SK-MEL-5 (cell line): ENCODE measurements at regions not wholly inside any gene's neighbourhood (a gene's known extent, or its start where the extent isn't known, plus 50 kb on each side); places are given as distances from the start of the nearest gene placed in this dataset.
"Not testable (repeated sequence)": the region's sequence is repeated elsewhere in the genome, so short reads cannot be mapped to it uniquely, and the experiment has no call there.

Experiments
- DNase-seq: peaks from one replicate; pipeline ENCODE4 v3.0.0-alpha.2; 2016; ENCODE audit warnings: low read depth, low spot score
- in situ Hi-C: cut with HindIII; loops from 2 replicates; pipeline ENCODE4 v1.10.0; 2016; ENCODE audit warnings: low sequenced_read_pairs, high pct_unique_total_duplicates, low pct_unique_long_range_greater_than_20kb

DNA sequence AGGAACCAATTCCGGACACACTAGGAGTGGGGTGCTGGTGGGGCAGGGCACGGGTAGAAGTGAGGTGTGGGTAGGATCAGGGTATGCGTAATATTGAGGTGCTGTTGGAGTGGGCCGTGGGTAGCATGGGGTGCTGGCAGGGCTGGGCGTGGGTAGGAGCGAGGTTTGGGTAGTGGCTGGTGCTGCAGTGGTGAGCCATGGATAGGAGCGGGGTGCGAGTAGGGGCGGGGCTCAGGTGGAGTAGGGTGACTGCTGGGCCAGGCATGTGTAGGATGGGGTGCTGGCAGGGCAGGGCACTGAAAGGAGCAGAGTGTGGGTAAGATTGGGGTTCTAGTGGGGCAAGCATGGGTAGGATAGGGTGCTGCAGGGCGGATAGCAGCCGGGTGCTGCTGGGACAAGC, 114.2 kb upstream of the DUSP22 start:
- DNase-seq: no peak
- in situ Hi-C loops: no loop called here

DNA sequence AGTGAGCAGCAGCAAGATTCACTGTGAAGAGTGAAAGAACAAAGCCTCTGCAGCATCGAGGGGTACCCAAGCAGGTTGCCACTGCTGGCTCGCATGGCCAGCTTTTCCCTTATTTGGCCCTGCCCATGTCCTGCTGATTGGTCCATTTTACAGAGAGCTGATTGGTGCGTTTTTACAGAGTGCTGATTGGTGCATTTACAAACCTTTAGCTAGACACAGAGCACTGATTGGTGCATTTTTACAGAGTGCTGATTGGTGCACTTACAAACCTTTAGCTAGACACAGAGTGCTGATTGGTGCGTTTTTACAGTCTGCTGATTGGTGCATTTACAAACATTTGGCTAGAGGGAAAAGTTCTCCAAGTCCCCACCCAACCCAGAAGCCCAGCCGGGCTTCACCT, 113.4 kb upstream of the DUSP22 start:
- in situ Hi-C loops, DNase-seq: not testable (repeated sequence)

DNA sequence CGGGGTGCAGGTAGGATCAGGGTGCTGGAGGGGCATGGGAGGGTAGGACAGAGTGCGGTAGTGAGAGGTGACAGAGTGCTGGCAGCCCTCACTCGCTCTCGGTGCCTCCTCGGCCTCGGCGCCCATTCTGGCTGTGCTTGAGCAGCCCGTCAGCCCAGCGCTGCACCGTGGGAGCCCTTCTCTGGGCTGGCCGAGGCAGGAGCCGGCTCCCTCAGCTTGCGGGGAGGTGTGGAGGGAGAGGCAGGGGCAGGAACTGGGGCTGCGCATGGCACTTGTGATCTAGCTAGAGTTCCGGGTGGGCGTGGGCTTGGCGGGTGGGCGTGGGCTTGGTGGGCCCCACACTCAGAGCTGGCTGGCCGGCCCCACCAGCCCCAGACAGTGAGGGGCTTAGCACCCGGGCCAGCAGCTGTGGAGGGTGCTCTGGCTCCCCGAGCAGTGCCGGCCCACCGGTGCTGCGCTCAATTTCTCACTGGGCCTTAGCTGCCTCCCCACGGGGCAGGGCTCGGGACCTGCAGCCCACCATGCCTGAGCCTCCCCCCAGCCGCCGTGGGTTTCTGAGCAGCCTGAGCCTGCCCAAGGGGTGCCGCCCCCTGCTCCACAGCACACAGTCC, 112.8 kb upstream of the DUSP22 start:
- in situ Hi-C loops: no loop called here
- DNase-seq: no peak

DNA sequence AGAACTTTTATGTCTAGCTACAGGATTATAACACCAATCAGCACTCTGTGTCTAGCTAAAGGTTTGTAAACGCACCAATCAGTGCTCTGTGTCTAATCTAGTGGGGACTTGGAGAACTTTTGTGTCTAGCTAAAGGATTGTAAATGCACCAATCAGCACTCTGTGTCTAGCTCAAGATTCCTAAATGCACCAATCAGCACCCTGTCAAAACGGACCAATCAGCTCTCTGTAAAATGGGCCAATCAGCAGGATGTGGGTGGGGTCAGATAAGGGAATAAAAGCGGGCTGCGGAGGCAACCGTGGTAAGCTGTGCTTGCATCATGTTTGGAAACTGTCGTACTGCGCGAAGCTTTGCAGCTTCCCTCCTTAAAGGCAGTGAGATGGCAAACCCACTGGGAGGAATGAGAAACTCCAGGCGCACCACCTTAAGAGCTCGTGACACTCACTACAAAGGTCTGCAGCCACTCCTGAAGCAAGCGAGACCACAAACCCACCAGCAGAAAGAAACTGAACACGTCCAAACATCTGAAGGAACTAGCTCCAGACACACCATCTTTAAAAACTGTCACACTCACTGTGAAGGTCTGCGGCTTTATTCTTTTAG, 112.1 kb upstream of the DUSP22 start:
- in situ Hi-C loops, DNase-seq: not testable (repeated sequence)

DNA sequence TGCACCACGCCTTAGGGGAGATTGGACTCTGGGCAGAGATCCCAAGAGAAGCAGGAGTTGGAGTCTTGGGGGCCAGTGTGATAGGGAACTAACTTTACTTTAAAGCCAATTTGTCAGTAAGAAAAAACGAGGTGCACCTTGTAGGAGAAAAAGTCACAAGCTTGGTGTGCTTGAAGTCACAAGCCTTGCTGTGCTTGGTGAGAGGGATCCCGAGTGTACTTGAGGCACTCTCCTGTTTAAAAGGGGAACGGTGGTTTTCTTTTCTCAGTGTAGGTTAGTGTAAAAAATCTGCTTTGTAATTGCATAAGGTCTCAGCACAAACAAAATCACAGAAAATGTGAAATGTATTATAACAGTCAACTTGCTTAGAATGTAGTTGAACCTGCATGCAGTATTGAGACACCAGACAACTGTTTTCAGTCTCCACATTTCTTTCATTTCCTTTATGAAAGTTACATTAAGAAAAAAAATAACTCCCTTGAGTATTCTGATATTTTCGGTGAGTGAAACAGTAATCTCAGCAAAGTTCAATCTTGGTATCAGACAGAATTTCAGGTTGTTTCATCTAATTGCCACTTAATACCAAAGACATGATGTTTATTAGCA, 111.1 kb upstream of the DUSP22 start:
- in situ Hi-C loops: no loop called here
- DNase-seq: no peak

DNA sequence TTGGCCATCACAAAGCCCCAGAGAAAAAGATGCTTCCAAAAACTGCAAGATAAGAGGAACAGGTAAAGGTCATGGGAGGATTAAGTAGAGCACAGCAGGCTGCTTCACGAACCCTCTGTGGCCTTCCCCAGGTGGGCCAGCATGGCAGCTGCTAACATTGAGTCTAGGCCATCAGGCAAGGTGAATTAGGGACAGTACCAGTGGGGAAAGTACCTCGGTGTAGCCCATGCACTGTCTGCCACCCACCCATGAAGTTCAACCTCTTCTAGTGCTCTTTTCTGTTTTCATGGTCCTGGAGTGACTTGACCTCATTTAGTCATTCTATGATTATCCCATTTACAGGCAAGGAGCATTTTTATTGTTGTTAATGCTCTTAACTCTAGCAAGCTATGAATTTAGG, 108.6 kb upstream of the DUSP22 start:
- in situ Hi-C loops: no loop called here
- no peak for DNase-seq

DNA sequence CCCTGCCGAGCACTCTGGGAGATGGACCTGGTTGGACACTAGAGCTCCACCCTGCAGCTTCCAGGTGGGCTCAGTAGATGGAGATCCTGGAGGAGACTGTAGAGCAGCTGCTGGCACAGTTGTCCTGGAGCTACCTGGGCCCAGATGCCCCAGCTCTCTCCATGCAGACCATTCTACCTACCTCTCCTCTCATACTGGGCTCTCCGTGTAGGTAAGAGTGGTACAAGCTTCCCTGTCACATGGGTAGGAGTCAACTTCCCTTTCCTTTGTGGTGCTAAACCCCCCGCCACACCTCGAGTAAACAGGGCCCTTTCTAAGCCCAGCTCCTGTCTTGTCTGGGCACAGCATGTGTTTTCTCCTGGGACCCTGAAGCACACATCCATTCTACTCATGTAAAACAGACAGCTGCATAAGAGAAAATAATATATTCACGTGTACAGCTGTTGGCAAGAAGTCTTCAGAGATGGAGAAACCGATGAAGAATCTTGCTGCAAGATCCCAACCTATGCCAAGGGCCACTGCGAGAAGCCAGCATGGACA, 108.1 kb upstream of the DUSP22 start:
- in situ Hi-C loops: no loop called here
- no peak for DNase-seq

DNA sequence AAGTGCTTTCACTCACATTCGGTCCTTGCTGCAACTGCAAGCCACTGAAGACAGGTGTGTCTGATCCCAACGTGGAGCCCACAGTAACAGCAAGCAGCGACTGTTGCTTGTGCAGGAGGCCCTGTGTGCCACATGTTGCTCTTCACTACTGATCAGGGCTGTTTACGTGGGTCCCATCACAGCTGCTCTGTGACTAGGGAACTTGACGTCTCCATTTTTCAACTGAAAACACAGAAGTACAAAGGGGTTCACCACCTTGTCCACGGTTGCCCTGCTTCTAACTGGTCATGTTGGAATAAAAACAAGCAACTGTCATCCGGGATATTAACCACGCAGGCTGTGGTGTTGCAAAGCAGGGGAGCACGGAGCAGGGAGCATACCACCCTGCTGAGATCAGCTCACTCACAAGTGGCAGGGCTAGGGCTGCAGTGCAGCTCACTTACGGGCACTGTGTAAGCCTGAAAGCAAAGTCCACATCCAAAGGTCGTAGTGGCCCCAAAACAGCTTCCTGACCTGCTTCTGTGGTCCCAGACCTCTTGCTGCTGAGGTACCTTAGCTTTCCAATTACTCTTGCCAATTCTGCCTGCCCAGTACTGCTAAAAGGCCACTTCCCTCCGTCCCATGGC, 105.8 kb upstream of the DUSP22 start:
- in situ Hi-C loops: no loop called here
- no peak for DNase-seq

DNA sequence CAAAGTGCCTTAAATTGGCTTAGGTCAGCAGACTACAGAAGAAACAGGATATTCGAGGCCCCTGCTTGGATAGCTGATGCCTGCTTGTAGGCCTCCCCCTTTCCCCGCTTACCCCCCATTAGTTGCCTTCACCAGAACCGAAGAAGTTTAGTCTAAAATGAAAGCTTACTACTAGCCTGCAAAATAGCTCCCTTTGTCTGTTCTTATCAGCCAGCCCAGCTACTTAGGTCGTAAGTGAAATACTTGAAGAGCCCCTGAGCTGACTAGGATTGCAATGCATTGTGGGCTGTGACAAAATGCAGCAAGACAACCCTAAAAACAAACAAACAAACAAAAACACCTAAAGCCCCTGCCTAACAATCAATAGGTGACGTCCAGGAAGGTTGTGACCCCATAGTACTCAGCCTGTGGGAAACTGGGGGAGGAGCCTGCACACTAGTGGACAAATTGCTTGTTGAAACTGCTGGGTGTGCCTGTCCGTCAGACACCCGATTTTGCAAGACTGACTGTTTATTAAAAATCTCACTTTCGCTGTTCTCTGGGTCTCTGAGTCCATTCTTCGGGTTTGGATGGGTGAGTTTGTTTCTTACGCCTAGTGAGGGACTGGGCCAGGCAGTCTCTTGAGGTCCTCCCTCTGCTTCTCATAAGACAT, 105.0 kb upstream of the DUSP22 start:
- DNase-seq: no peak
- in situ Hi-C loops: no loop called here

DNA sequence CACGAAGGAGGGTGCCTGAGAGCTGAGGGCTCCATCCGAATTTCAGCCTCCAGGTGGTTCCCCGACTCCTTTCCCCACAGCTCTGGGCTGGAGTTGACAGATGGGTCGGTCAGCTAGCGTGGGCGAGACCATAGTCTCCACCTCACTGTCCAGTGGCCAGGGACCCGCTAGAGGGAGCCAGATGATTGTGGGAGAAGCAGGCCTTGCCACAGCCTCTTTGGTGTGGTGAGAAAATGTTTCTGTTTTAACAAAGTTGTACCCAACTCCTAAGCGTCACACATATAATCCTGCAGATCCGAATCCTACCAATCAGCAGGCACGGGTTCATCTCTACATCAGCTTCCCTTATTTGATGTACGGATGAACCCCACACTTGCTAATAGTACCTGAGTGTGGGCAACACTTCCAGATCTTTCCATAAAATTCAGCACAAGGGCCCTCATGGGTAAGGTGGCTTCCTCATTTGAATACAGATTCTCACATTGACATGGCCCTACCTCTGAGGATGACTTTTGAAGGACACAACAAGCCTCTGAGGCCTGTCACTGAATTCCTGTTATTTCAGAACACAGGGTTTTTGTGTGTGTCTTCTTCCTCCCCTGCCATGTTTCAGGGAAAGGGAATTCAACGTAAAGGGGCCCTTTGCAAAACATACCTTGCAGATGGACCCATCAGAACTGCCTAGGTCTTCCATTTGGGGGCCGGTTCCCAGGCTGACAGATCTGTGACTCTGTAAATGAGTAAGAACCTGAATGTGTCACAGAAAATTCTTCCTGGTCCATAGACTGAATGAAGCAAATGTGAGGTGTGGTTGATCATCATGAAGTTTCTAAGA, 103.2 kb upstream of the DUSP22 start:
- DNase-seq: peak; percentile 94
- in situ Hi-C loops: no loop called here

DNA sequence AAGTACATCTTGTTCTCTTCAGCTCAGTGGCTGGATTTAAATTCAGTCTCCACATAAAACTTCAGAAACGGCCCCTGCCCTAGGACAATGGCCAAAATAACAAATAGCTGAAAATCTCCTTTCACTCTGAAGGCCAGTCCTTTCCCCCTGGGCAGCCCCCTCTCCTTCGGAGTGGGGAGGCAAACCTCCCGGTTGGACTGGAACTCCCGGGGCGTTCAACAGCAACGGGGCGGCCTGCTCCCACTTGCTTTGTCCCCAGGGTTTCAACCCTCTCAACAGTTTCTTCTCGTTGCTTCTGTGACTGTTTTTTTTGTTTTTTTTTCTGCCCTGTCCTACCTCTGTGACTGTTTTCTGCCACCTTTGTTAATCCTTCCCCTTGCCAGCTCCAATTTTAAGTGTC, 102.6 kb upstream of the DUSP22 start:
- in situ Hi-C loops: no loop called here

DNA sequence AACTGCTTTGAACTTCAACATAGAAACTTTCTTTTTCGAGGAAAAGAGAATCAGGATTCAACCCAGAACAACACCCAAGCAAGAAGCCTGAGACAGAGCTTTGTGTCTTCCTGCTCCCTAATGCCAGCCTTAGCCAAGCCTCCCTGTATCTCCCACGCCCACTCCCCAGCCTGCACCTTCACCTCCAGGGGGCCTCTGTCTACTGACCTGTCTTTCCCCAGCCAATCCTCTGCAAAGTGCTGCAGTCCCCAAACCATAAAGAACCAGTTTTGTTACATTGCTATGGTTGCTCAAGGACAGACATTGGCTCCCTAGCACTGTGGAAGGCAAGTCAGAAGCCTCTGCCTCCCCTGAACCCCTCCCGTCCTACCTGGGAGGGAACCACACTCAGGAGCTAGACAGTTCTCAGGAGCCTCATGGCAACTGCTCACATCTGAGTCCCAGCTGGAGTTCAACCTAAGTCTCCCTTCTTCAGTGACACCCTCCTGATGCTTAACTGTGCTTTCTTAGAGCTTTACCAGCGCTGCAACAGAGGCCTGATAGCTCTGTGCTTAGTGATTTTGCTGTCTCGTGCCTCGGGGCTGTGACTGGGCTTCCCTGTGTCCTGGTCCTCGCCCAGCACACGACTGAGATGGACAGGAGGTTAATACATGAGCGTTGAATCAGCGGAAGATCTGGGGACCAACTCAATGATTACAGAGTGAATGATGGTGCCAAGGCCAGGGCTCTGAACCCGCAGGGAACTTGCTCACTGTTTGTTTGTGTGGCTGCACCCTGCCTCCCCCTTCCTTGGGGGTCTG, 101.5 kb upstream of the DUSP22 start:
- peak; percentile 36 for DNase-seq
- in situ Hi-C loops: no loop called here

More for the DNA sequence above, 102.6 kb upstream of the DUSP22 start:
- DNase-seq: no peak

DNA sequence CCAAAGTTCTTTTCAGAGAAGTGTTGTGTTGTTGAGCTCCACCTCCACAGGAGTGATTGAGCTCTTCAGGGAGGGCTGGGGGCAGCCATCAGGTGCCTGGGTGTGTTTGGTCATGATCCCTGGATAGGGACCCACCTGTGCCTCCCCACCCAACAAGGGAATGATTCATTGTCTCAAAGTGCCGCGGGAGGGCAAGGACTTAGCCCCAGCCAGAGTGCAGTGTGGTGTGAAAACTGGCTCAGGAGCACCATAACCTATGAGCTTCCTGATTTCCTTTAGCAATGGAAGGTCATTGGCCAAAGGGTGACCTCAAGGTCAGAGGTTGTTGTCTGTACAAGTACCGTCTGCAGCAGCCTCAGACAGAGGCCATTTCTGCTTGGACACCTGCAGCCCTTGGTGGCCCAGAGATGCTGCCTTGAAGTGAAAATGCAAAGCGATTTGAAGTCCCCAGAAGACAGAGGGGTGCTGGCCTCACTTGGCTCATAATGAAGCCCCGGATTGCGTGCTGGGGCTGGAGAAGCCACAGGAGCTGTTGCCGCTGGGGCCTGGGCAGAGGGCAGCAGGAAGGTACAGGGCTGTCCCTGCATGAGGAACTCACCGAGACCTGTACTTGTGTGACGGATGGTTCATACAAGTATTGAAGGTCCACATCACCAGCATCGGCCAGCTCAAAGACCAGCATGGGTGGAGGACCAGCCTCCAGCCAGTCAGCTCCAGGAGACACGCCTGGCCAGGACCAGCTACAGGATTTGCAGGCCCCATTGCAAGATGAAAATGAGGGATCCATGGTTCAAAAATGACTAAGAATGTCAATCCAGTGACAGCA, 100.6 kb upstream of the DUSP22 start:
- in situ Hi-C loops: no loop called here
- no peak for DNase-seq

DNA sequence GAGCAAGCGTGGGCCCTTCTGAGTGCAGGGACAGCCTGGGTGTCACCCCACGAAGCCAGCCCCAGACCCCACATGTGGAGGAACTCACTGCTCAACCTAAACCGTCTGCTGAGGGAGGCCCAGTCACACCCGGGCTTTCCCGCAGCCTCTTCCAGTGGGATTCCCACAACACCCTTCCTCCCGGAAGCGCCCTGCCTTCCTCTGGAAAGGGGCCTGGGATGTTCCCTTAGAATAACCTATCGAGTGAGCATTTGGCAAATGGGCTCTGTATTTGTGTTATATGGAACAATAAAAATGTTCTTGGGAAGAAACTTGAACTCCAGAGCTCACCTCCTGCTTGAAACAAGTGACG, 100.0 kb upstream of the DUSP22 start:
- in situ Hi-C loops: no loop called here
- no peak for DNase-seq

DNA sequence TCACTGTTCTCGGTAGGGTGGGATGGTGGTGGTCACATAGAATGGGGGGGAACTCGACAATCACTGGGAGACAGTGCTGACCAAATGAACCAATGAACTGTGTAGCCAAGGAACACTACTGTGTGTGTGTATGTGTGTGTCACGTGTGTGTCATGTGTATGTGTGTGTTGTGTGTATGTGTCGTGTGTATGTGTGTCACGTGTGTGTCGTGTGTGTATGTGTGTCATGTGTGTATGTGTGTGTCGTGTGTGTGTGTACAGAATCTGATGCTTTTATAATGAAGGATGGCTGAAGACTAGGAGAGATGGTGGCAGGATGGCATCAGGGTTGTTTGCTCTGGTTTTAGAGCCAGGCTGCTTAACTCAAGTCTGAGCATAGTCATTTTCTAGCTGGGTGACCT, 99.1 kb upstream of the DUSP22 start:
- DNase-seq: no peak
- in situ Hi-C loops: no loop called here

DNA sequence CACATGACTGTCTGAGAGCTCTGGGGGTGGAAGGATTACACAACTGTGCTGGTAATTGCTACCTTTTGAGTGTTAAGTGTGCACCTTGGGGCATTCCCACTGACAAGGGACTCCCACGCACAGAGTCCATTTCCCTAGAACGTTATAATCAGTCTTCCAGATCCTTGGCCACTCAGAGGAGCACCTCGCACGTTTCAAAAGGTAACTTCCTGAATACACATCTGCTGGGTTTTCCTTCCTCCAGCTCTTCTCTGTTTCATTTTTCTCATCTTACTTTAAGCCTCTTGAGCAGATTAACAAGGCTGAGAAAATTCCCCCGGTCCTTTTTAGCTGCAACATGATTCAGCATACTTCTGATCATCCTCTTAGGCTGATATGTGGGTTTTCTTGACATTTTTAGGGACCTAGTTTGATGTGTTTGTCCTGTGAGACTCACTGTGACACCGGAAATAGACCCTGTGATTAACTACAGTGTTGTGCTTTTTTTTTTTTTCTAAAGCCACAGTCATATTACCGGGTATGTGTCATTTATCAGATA, 98.4 kb upstream of the DUSP22 start:
- DNase-seq: no peak
- in situ Hi-C loops: no loop called here
